HCT116 (cell line): ENCODE measurements at regions not wholly inside any gene's neighbourhood (a gene's known extent, or its start where the extent isn't known, plus 50 kb on each side); places are given as distances from the start of the nearest gene placed in this dataset.

Experiments
- ATAC-seq: fragments of 200-7000 bp; cut with Tn5 transposase; 2 replicates; pipeline ENCODE4 v1.9.1; 2020; ENCODE audit warnings: mild to moderate bottlenecking, moderate library complexity
- BruUV-seq: library from RNA; stranded (reverse); fragments of 400-500 nt; replicated peaks from 2 replicates; lab custom pipeline; 2021; lab: Mats Ljungman, UMichigan
- CTCF ChIA-PET: fragments of 300-600 bp; sonication (Branson Sonifier 250); formaldehyde crosslinking; loops from one replicate; lab custom pipeline; 2021; ENCODE audit warnings: antibody characterized with exemption; lab: Charles Lee
- POLR2A ChIA-PET: fragments of 300-600, 350-600 bp; sonication (Branson Sonifier 250); formaldehyde crosslinking; loops from one replicate; lab custom pipeline; 2021; ENCODE audit warnings: antibody characterized with exemption; lab: Charles Lee
- RAD21 ChIA-PET, 2 experiments: fragments of 300-600 bp; sonication (Branson Sonifier 250); formaldehyde crosslinking; loops; one replicate each; lab custom pipeline; 2023; ENCODE audit warnings: low total read pairs in 2 of 2; ENCODE audit not compliant: uncharacterized antibody in 2 of 2, unreplicated experiment in 2 of 2, low non-redundant PET in 1 of 2; lab: Charles Lee
- DNase-seq: peaks from one replicate; pipeline ENCODE4 v3.0.0-alpha.2; 2010; ENCODE audit warnings: low read depth, low spot score
- H2AFZ ChIP-seq: fragments of 200-600 bp; shearing (Covaris generic), sonication (generic); 2 replicates; pipeline ENCODE4 v1.6.1; 2017; ENCODE audit warnings: low read depth, mixed run types, mixed read lengths, antibody characterized with exemption, low read length; ENCODE audit not compliant: poor library complexity, severe bottlenecking
- H3K27ac ChIP-seq: 2 replicates; pipeline ENCODE4 v1.5.1; 2012; ENCODE audit warnings: low read depth, low read length
- H3K27me3 ChIP-seq: fragments of 200-600 bp; sonication (generic); 2 replicates; pipeline ENCODE4 v1.6.1; 2016; ENCODE audit warnings: mixed run types, low read length, mixed read lengths; ENCODE audit not compliant: insufficient read depth
- H3K36me3 ChIP-seq, 2 experiments: fragments of 200-500 bp in 1 of 2; fragments of 200-600 bp in 1 of 2; sonication (Bioruptor generic) in 1 of 2; sonication (generic) in 1 of 2; 2 replicates each; pipeline versions ENCODE4 v1.5.1 to v1.6.1; 2014 to 2016; ENCODE audit warnings: low read length in 2 of 2, inconsistent platforms in 1 of 2, mixed read lengths in 1 of 2, mixed run types in 1 of 2; ENCODE audit not compliant: insufficient read depth in 2 of 2, control insufficient read depth in 1 of 2
- H3K4me1 ChIP-seq, 2 experiments: fragments of 200-600 bp in 1 of 2; sonication (generic) in 1 of 2; 2 replicates each; pipeline versions ENCODE4 v1.5.1 to v1.6.1; 2012 to 2017; ENCODE audit warnings: low read length in 2 of 2, inconsistent platforms in 1 of 2, mild to moderate bottlenecking in 1 of 2, mixed read lengths in 1 of 2, mixed run types in 1 of 2, moderate library complexity in 1 of 2; ENCODE audit not compliant: insufficient read depth in 2 of 2, control insufficient read depth in 1 of 2
- H3K4me2 ChIP-seq: fragments of 200-600 bp; sonication (generic); 2 replicates; pipeline ENCODE4 v1.6.1; 2017; ENCODE audit warnings: mixed run types, low read length, mixed read lengths
- H3K4me3 ChIP-seq, 2 experiments: fragments of 200-600 bp in 1 of 2; sonication (generic) in 1 of 2; replicated peaks in 1 of 2; 2 replicates each; pipeline ENCODE4 v1.5.1; 2011 to 2016; ENCODE audit warnings: low read length in 2 of 2, control low read depth in 1 of 2, low read depth in 1 of 2, mild to moderate bottlenecking in 1 of 2, mixed read lengths in 1 of 2, mixed run types in 1 of 2
- H3K79me2 ChIP-seq: fragments of 200-600 bp; sonication (generic); 2 replicates; pipeline ENCODE4 v1.6.1; 2017; ENCODE audit warnings: mild to moderate bottlenecking, mixed run types, low read length, moderate library complexity, mixed read lengths; ENCODE audit not compliant: insufficient read depth
- H3K9ac ChIP-seq: fragments of 200-600 bp; sonication (generic); 2 replicates; pipeline ENCODE4 v1.6.1; 2016; ENCODE audit warnings: low read length, mixed read lengths
- H3K9me2 ChIP-seq: fragments of 200-600 bp; sonication (generic), shearing (Covaris generic); 2 replicates; pipeline ENCODE4 v1.6.1; 2017; ENCODE audit warnings: mixed run types, mild to moderate bottlenecking, moderate library complexity; ENCODE audit not compliant: insufficient read depth
- H3K9me3 ChIP-seq, 2 experiments: fragments of 200-500 bp in 1 of 2; fragments of 200-600 bp in 1 of 2; sonication (Bioruptor generic) in 1 of 2; sonication (generic) in 1 of 2; 2 replicates each; pipeline ENCODE4 v1.6.1; 2014 to 2017; ENCODE audit warnings: low read length in 2 of 2, mixed read lengths in 2 of 2, inconsistent platforms in 1 of 2, low read depth in 1 of 2, mild to moderate bottlenecking in 1 of 2, mixed run types in 1 of 2, moderate library complexity in 1 of 2; ENCODE audit not compliant: control insufficient read depth in 1 of 2, insufficient read depth in 1 of 2
- H4K20me1 ChIP-seq: fragments of 200-600 bp; sonication (generic), shearing (Covaris generic); 2 replicates; pipeline ENCODE4 v1.6.1; 2017; ENCODE audit warnings: mixed run types, mild to moderate bottlenecking, moderate library complexity; ENCODE audit not compliant: insufficient read depth
- ATF3 ChIP-seq: IDR thresholded peaks from 2 replicates; pipeline ENCODE4 v1.6.1; 2012
- CBX3 ChIP-seq: IDR thresholded peaks from 2 replicates; pipeline ENCODE4 v1.6.1; 2012; ENCODE audit warnings: low read depth
- EGR1 ChIP-seq: IDR thresholded peaks from 2 replicates; pipeline ENCODE4 v1.6.1; 2012; ENCODE audit warnings: low read depth
- REST ChIP-seq: IDR thresholded peaks from 2 replicates; pipeline ENCODE4 v1.6.1; 2012; ENCODE audit warnings: low read depth
- SIN3A ChIP-seq: IDR thresholded peaks from 2 replicates; pipeline ENCODE4 v1.6.1; 2012; ENCODE audit warnings: low read depth
- ZBTB33 ChIP-seq: IDR thresholded peaks from 2 replicates; pipeline ENCODE4 v1.6.1; 2011; ENCODE audit warnings: mild to moderate bottlenecking, low read length, moderate library complexity; ENCODE audit not compliant: insufficient replicate concordance; ENCODE audit errors: extremely low read depth
- ZNF274 ChIP-seq: fragments of 200-500 bp; sonication (Bioruptor generic); IDR thresholded peaks from 2 replicates; pipeline ENCODE4 v1.6.1; 2014; ENCODE audit warnings: mild to moderate bottlenecking, low read depth, low read length, inconsistent platforms
- intact Hi-C: fragments of 100-400 bp; cut with micrococcal nuclease; formaldehyde crosslinking; loops from 2 replicates; pipeline ENCODE4 v1.10.0; 2022

GRCh38 chr17:33401249-33401648 is 108.2 kb upstream of the ASIC2 start (continued):
- TF ChIP-seq REST, result no peak
- TF ChIP-seq CBX3, result no peak
- no peak for TF ChIP-seq ATF3
- no peak for TF ChIP-seq ZNF274
- no peak for TF ChIP-seq SIN3A
- no peak for TF ChIP-seq ZBTB33

GRCh38 chr17:33403194-33403593 is 110.1 kb upstream of the ASIC2 start:
- POLR2A ChIA-PET, result no interaction called here
- H3K4me1 ChIP-seq, result no peaks in the 10 kb centered on the region
- H2AFZ ChIP-seq, result no peak overlapping the region
- no peak for ATAC-seq
- H3K9me2 ChIP-seq, result no peaks in the 10 kb centered on the region
- H3K4me2 ChIP-seq, result no peak overlapping the region
- no peak overlapping the region for H3K27ac ChIP-seq
- DNase-seq, result no peak
- no peak overlapping the region for H3K4me3 ChIP-seq
- no TSS peak for BruUV-seq
- intact Hi-C loops, result no loop called here
- RAD21 ChIA-PET, result no interaction called here
- H3K9ac ChIP-seq, result no peak overlapping the region
- CTCF ChIA-PET, result no interaction called here
- no peak for TF ChIP-seq EGR1
- H3K9me3 ChIP-seq, result peaks cover 0 to 5% of the 10 kb centered on the region in 2 experiments; a peak in 2 of 4 replicates
- no peaks in the 10 kb centered on the region for H3K79me2 ChIP-seq
- H3K27me3 ChIP-seq, result no peaks in the 10 kb centered on the region
- no peaks in the 10 kb centered on the region for H4K20me1 ChIP-seq
- no peaks in the 10 kb centered on the region for H3K36me3 ChIP-seq
